Transverse colon (tissue), 4 donors: ENCODE measurements at regions not wholly inside any gene's neighbourhood (a gene's known extent, or its start where the extent isn't known, plus 50 kb on each side); places are given as distances from the start of the nearest gene placed in this dataset.

Source experiments
- DNase-seq: peaks from one replicate; pipeline ENCODE4 v3.0.0-alpha.2; 2019
- H3K27ac ChIP-seq, 4 donors: fragments of 200-600 bp; sonication (generic); 2 replicates each; pipeline ENCODE4 v1.5.1; 2016 to 2018; ENCODE audit warnings: inconsistent platforms in 4 of 4
- H3K27me3 ChIP-seq: fragments of 200-600 bp; sonication (generic); 2 replicates; pipeline ENCODE4 v1.5.1; 2017; ENCODE audit warnings: inconsistent platforms
- H3K36me3 ChIP-seq, 4 donors: fragments of 200-600 bp; sonication (generic); 2 replicates each; pipeline ENCODE4 v1.5.1; 2017 to 2019; ENCODE audit warnings: inconsistent platforms in 4 of 4
- H3K4me1 ChIP-seq, 4 donors: fragments of 200-600 bp; sonication (generic); 2 replicates each; pipeline ENCODE4 v1.5.1; 2017 to 2020; ENCODE audit warnings: inconsistent platforms in 4 of 4
- H3K4me3 ChIP-seq, 4 donors: fragments of 200-600 bp; sonication (generic); 1 replicate in 1 of 4; 2 replicates in 3 of 4; pipeline versions ENCODE4 v1.5.1 to v1.6.1; 2017 to 2019; ENCODE audit warnings: inconsistent platforms in 4 of 4
- H3K9me3 ChIP-seq, 2 donors: fragments of 200-600 bp; sonication (generic); 2 replicates each; pipeline ENCODE4 v1.5.1; 2017 to 2019; ENCODE audit warnings: inconsistent platforms in 2 of 2
- EP300 ChIP-seq: sonication (generic); formaldehyde crosslinking; IDR thresholded peaks from one replicate; pipeline ENCODE4 v1.6.1; 2017; ENCODE audit warnings: antibody characterized with exemption, low read depth
- POLR2A ChIP-seq: fragments of 450-650 bp; IDR thresholded peaks from one replicate; pipeline ENCODE4 v1.6.1; 2016; ENCODE audit warnings: antibody characterized with exemption, mild to moderate bottlenecking, moderate library complexity
- POLR2AphosphoS5 ChIP-seq, 3 donors: sonication (generic); formaldehyde crosslinking; IDR thresholded peaks; one replicate each; pipeline ENCODE4 v1.6.1; 2016; ENCODE audit warnings: antibody characterized with exemption in 3 of 3
- WGBS, 2 donors: methylation state at CpG; one replicate each; pipeline ENCODE4 v1.1.5; 2018; ENCODE audit warnings: low coverage in 1 of 2; 5-methylcytosine and 5-hydroxymethylcytosine counted together
- in situ Hi-C, 4 donors: fragments of 200-750 bp; cut with MboI; loops; one replicate each; pipeline versions ENCODE4 v1.15.0 to v1.15.1; 2017; ENCODE audit warnings: low sequenced_read_pairs in 3 of 4, low pct_ligation_motif_present in 1 of 4, low pct_unique_long_range_greater_than_20kb in 1 of 4
- intact Hi-C: fragments of 100-400 bp; cut with DNase I; formaldehyde crosslinking; loops from one replicate; pipeline ENCODE4 v1.15.1; 2023; ENCODE audit warnings: low total_unique reads
- TF ChIP-seq, protein P1 (sequence below), 5 experiments: fragments of 200-600 bp in 3 of 5; fragments of 450-650 bp in 2 of 5; sonication (generic) in 3 of 5; IDR thresholded peaks; 1 replicate in 2 of 5; 2 replicates in 3 of 5; pipeline ENCODE4 v1.5.1; 2016 to 2017; ENCODE audit warnings: antibody characterized with exemption in 5 of 5, inconsistent platforms in 3 of 5, mild to moderate bottlenecking in 2 of 5, moderate library complexity in 1 of 5

DNA sequence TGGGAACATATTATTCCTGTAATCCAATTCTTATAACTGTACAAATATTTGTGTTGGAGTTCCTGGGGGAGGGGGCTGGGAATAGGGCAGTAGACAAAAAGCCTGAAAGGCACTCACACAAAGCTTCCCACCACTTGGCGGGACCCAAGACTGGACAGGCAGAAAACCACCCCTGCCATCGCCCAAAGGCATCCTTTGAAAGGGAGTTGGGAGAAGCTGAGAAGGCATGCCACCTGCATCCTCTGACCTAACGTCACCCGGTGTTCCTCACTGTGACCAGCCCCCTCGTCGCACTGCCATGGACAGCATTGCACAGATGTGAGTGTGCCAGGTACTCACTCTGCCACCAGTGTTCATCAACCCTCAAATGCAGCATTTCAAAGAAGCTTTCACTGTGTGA is 80.6 kb upstream of the SMIM23 start:
- Histone ChIP-seq H3K36me3 (no peaks in the 10 kb centered on the region), H3K4me1 (no peaks in the 10 kb centered on the region), H3K27me3 (no peaks in the 10 kb centered on the region), H3K9me3 (no peaks in the 10 kb centered on the region), H3K4me3 (no peak overlapping the region), H3K27ac (no peak overlapping the region)
- TF ChIP-seq, protein P1, sequence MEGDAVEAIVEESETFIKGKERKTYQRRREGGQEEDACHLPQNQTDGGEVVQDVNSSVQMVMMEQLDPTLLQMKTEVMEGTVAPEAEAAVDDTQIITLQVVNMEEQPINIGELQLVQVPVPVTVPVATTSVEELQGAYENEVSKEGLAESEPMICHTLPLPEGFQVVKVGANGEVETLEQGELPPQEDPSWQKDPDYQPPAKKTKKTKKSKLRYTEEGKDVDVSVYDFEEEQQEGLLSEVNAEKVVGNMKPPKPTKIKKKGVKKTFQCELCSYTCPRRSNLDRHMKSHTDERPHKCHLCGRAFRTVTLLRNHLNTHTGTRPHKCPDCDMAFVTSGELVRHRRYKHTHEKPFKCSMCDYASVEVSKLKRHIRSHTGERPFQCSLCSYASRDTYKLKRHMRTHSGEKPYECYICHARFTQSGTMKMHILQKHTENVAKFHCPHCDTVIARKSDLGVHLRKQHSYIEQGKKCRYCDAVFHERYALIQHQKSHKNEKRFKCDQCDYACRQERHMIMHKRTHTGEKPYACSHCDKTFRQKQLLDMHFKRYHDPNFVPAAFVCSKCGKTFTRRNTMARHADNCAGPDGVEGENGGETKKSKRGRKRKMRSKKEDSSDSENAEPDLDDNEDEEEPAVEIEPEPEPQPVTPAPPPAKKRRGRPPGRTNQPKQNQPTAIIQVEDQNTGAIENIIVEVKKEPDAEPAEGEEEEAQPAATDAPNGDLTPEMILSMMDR (IDR thresholded peaks at IDR 0.05), result no peak
- TF ChIP-seq POLR2AphosphoS5 (IDR thresholded peaks at IDR 0.05), result no peak
- TF ChIP-seq POLR2A, result no peak
- TF ChIP-seq EP300, result no peak
- in situ Hi-C loops (no loop called here), intact Hi-C loops (no loop called here)
- DNase-seq, result no peak
- WGBS, 2 donors, result 90% methylated on average over 6 of the region's 6 CpGs; no CpG with 5 or more reads in 1 of the 2 donors

DNA sequence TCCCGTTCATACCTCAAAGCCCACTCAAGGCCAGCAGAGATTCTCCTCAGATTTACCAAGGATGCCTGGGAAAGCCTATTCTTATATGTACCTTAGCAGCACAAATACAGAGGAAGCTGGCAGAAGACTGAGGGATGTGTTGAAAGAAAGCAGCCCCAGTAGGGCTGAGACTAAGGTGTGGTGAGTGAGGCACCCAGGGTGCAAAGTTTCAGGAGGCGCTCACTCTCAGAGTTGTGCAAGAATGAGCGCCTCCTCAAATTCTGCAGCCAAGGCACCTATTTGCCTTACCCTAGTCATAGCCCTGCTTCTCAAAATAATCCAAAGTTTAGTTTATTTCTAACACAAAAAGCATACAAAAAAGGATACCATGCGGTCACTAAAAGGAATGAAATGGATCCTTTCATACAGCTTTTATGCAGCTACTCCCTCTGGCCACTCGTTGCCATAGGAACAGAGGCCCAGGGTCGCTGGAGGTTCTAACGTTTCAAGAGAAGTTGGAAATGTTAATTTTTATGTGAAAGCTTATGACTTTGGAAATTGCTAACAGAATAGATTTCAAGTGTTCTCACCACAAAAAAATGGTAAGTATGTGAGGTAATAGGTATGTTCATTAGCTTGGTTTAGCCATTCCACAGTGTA is 79.7 kb upstream of the SMIM23 start:
- no peak overlapping the region for H3K27ac ChIP-seq
- H3K9me3 ChIP-seq, result no peaks in the 10 kb centered on the region
- no peak overlapping the region for H3K4me3 ChIP-seq
- intact Hi-C loops (no loop called here), in situ Hi-C loops (no loop called here)
- TF ChIP-seq POLR2AphosphoS5 (IDR thresholded peaks at IDR 0.05) (no peak), POLR2A (no peak), EP300 (no peak)
- TF ChIP-seq, protein P1 (IDR thresholded peaks at IDR 0.05), result no peak
- H3K36me3 ChIP-seq, result no peaks in the 10 kb centered on the region
- 84 to 87% methylated on average over 6 to 7 of the region's 7 CpGs for WGBS, 2 donors
- no peak for DNase-seq
- no peaks in the 10 kb centered on the region for H3K27me3 ChIP-seq
- no peaks in the 10 kb centered on the region for H3K4me1 ChIP-seq

DNA sequence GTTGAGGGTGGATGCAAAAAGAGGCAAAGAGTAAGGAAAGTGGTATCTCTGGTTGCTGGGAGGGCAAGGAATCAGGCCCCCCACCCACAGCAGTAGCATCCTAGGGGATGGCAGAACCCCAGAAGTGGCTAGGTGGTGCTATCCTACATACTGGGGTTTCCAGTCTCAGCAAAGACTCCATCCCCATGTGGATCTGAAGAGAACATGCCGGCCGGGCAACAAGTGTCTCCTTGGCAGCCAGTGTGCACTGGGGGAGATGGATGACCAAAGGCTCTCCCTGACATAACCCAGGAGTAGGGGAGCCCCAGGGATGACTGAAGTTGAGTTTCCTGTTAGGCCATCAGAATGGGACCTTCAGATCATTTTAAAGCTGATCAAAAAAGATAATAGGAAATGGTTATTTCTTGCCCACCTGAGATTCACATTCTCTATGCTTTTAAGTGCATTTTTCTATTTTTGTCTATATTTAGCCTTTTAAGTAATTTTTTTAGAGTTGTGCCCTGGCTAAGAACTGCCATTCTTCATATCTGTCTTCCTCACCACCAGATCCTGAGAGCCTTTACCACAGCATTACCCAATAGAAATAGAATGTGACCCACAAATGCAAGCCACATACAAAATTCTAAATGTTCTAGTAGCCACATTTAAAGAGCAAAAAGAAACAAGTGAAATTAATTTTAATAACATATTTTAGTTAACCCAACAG is 78.7 kb upstream of the SMIM23 start:
- no peak overlapping the region for H3K4me3 ChIP-seq
- TF ChIP-seq POLR2AphosphoS5 (IDR thresholded peaks at IDR 0.05), result no peak
- TF ChIP-seq, protein P1 (IDR thresholded peaks at IDR 0.05), result no peak
- TF ChIP-seq EP300, result no peak
- TF ChIP-seq POLR2A, result no peak
- in situ Hi-C loops (no loop called here), intact Hi-C loops (no loop called here)
- H3K4me1 ChIP-seq, result no peaks in the 10 kb centered on the region
- H3K27ac ChIP-seq, result no peak overlapping the region
- H3K36me3 ChIP-seq, result no peaks in the 10 kb centered on the region
- H3K27me3 ChIP-seq, result no peaks in the 10 kb centered on the region
- DNase-seq, result no peak
- no peaks in the 10 kb centered on the region for H3K9me3 ChIP-seq
- WGBS, 2 donors, result 79% methylated on average over 2 of the region's 2 CpGs; no CpG with 5 or more reads in 1 of the 2 donors

DNA sequence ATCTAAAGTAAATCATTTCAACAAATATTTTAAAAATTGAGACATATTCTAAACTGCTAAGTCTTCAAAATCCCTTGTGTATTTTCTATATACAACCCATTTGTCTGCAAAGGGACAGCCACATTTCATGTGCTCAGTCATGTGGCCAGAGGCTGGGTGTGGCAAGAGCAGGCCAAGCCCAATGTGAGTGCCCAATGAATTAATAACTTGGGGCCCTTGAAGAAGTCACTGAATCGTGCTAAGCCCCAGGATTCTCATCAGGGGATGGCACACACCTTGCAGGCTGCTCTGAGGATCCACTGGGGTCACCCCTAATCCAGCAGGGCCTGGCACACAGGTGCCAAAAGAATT is 78.2 kb upstream of the SMIM23 start:
- no peaks in the 10 kb centered on the region for H3K4me1 ChIP-seq
- H3K4me3 ChIP-seq, result no peak overlapping the region
- no peak for TF ChIP-seq EP300
- TF ChIP-seq POLR2A, result no peak
- TF ChIP-seq, protein P1 (IDR thresholded peaks at IDR 0.05), result no peak
- no peak for TF ChIP-seq POLR2AphosphoS5 (IDR thresholded peaks at IDR 0.05)
- H3K9me3 ChIP-seq, result no peaks in the 10 kb centered on the region
- H3K27ac ChIP-seq, result no peak overlapping the region
- no peaks in the 10 kb centered on the region for H3K36me3 ChIP-seq
- in situ Hi-C loops, result no loop called here
- DNase-seq, result no peak
- WGBS, 2 donors, result 78% methylated on average over 1 of the region's 1 CpG; no CpG with 5 or more reads in 1 of the 2 donors
- intact Hi-C loops, result no loop called here
- no peaks in the 10 kb centered on the region for H3K27me3 ChIP-seq
